ENCODE measurements at regions not wholly inside any gene's neighbourhood (a gene's known extent, or its start where the extent isn't known, plus 50 kb on each side); places are given as distances from the start of the nearest gene placed in this dataset.

GRCh38 chr3:73296859-73297258 lies 235.4 kb downstream of the EBLN2 start:
- TF ChIP-seq POLR2A (IDR thresholded peaks at IDR 0.05): no peak
- no peak for TF ChIP-seq EP300 (IDR thresholded peaks at IDR 0.05)
- TF ChIP-seq CTCF (IDR thresholded peaks at IDR 0.05): no peak
- intact Hi-C loops (cut with DNase I): no loop called here
- WGBS, 3 donors: 83 to 84% (median 83%) methylated on average over 5 of the region's 5 CpGs

GRCh38 chr3:73298243-73299183 lies 237.1 kb downstream of the EBLN2 start:
- intact Hi-C loops (cut with DNase I): no loop called here
- Histone ChIP-seq H3K27ac (no peak overlapping the region), H3K9me3 (no peaks in the 10 kb centered on the region), H3K36me3 (no peaks in the 10 kb centered on the region), H3K27me3 (no peaks in the 10 kb centered on the region), H3K4me1 (ENCODE audit: insufficient read depth) (no peaks in the 10 kb centered on the region), H3K4me3 (no peak overlapping the region)
- TF ChIP-seq EP300 (IDR thresholded peaks at IDR 0.05) (no peak), POLR2A (IDR thresholded peaks at IDR 0.05) (no peak)
- WGBS, 3 donors: 64 to 74% (median 72%) methylated on average over 11 of the region's 11 CpGs
- DNase-seq: no peak

More at GRCh38 chr3:73296859-73297258, 235.4 kb downstream of the EBLN2 start:
- Histone ChIP-seq H3K9me3 (no peaks in the 10 kb centered on the region), H3K36me3 (no peaks in the 10 kb centered on the region), H3K27me3 (no peaks in the 10 kb centered on the region), H3K4me3 (no peak overlapping the region), H3K4me1 (ENCODE audit: insufficient read depth) (no peaks in the 10 kb centered on the region), H3K27ac (no peak overlapping the region)
- no peak for DNase-seq

GRCh38 chr3:73299184-73299691 lies 237.8 kb downstream of the EBLN2 start:
- TF ChIP-seq CTCF (IDR thresholded peaks at IDR 0.05): no peak
- no peak for TF ChIP-seq EP300 (IDR thresholded peaks at IDR 0.05)
- no peak for TF ChIP-seq POLR2A (IDR thresholded peaks at IDR 0.05)
- Histone ChIP-seq H3K4me1 (ENCODE audit: insufficient read depth) (no peaks in the 10 kb centered on the region), H3K27me3 (no peaks in the 10 kb centered on the region), H3K9me3 (no peaks in the 10 kb centered on the region), H3K36me3 (no peaks in the 10 kb centered on the region), H3K27ac (no peak overlapping the region), H3K4me3 (no peak overlapping the region)
- DNase-seq: no peak
- intact Hi-C loops (cut with DNase I): no loop called here
- 73 to 80% (median 75%) methylated on average over 5 of the region's 5 CpGs for WGBS, 3 donors

GRCh38 chr3:73314151-73314951 lies 252.9 kb downstream of the EBLN2 start:
- Histone ChIP-seq H3K27ac (no peak overlapping the region), H3K4me1 (ENCODE audit: insufficient read depth) (no peaks in the 10 kb centered on the region), H3K4me3 (no peak overlapping the region), H3K9me3 (no peaks in the 10 kb centered on the region), H3K27me3 (no peaks in the 10 kb centered on the region), H3K36me3 (no peaks in the 10 kb centered on the region)
- DNase-seq: no peak
- intact Hi-C loops (cut with DNase I): no loop called here
- TF ChIP-seq CTCF (IDR thresholded peaks at IDR 0.05): no peak
- TF ChIP-seq EP300 (IDR thresholded peaks at IDR 0.05): no peak
- 83 to 91% (median 91%) methylated on average over 5 of the region's 5 CpGs for WGBS, 3 donors

Data from ovary (tissue), 7 donors.